ENCODE measurements at regions not wholly inside any gene's neighbourhood (a gene's known extent, or its start where the extent isn't known, plus 50 kb on each side); places are given as distances from the start of the nearest gene placed in this dataset.

GRCh38 chr12:58544281-58544680 is 376.0 kb downstream of the LRIG3 start:
- DNase-seq (ENCODE audit: low read depth), result no peak
- TF ChIP-seq, protein P1, sequence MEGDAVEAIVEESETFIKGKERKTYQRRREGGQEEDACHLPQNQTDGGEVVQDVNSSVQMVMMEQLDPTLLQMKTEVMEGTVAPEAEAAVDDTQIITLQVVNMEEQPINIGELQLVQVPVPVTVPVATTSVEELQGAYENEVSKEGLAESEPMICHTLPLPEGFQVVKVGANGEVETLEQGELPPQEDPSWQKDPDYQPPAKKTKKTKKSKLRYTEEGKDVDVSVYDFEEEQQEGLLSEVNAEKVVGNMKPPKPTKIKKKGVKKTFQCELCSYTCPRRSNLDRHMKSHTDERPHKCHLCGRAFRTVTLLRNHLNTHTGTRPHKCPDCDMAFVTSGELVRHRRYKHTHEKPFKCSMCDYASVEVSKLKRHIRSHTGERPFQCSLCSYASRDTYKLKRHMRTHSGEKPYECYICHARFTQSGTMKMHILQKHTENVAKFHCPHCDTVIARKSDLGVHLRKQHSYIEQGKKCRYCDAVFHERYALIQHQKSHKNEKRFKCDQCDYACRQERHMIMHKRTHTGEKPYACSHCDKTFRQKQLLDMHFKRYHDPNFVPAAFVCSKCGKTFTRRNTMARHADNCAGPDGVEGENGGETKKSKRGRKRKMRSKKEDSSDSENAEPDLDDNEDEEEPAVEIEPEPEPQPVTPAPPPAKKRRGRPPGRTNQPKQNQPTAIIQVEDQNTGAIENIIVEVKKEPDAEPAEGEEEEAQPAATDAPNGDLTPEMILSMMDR (IDR thresholded peaks at IDR 0.05; ENCODE audit: control insufficient read depth, extremely low read depth, insufficient read depth), result no peak
- H3K4me3 ChIP-seq (ENCODE audit: low read depth, low read length), result no peak overlapping the region

- TF ChIP-seq, protein P1 (IDR thresholded peaks at IDR 0.05; ENCODE audit: control insufficient read depth, extremely low read depth, insufficient read depth), result no peak
- no peak for DNase-seq (ENCODE audit: low read depth)
- H3K4me3 ChIP-seq (ENCODE audit: low read depth, low read length), result no peak overlapping the region
Observed at GRCh38 chr12:58547217-58547616, 373.1 kb downstream of the LRIG3 start.

DNA sequence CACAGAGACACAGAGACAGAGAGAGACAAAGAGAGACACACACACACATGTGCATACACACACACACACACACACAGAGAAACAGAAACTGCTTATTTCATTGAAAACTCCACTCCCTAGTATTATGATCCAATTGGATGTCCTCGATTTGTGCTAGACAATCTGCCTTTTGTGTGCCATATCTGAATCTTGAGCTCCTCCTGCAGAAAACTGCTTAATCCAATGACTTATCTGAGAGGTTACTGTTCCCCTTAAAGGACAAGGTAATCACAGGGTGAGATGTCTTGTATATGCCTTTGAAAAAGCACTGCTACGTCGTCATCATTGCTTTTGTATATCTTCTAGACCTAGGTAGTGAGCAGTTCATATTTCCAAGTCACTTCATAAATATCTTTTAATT is 371.5 kb downstream of the LRIG3 start:
- no peak for DNase-seq (ENCODE audit: low read depth)
- TF ChIP-seq, protein P1 (IDR thresholded peaks at IDR 0.05; ENCODE audit: control insufficient read depth, extremely low read depth, insufficient read depth), result no peak
- H3K4me3 ChIP-seq (ENCODE audit: low read depth, low read length), result no peak overlapping the region

DNA sequence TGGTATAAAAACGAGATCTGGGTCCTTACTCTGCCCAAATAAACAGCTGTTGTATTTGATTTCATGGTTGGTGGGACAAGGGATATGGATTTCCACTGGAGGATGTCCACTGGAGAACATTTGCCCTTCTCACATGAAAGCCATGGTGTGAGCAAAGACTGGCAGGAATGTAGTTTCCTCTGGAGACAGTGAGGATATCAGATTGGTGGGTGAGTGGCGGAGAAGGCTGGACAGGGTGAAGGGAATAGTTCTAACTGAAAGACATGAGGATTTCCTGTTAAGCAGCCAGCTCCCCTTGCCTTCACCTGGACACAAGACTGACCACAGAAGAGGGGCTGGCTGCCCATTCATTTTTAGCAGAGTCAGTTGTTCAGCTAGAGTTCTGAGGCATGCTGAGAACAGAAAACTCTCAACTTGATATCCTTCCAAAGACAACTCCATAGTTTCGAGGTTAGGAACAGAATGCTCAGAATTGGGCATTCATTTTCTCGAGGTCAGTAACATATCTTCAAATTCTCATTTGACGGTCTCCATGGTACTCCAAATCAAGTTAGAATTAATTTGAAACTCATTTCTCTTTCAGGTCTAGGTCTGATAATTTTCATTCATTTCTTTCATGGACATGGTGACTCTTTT is 365.7 kb downstream of the LRIG3 start:
- TF ChIP-seq, protein P1 (IDR thresholded peaks at IDR 0.05; ENCODE audit: control insufficient read depth, extremely low read depth, insufficient read depth), result no peak
- no peak overlapping the region for H3K4me3 ChIP-seq (ENCODE audit: low read depth, low read length)
- DNase-seq (ENCODE audit: low read depth), result no peak

GRCh38 chr12:58557171-58557570 is 363.1 kb downstream of the LRIG3 start:
- H3K4me3 ChIP-seq (ENCODE audit: low read depth, low read length), result no peak overlapping the region
- DNase-seq (ENCODE audit: low read depth), result no peak
- TF ChIP-seq, protein P1 (IDR thresholded peaks at IDR 0.05; ENCODE audit: control insufficient read depth, extremely low read depth, insufficient read depth), result no peak

DNA sequence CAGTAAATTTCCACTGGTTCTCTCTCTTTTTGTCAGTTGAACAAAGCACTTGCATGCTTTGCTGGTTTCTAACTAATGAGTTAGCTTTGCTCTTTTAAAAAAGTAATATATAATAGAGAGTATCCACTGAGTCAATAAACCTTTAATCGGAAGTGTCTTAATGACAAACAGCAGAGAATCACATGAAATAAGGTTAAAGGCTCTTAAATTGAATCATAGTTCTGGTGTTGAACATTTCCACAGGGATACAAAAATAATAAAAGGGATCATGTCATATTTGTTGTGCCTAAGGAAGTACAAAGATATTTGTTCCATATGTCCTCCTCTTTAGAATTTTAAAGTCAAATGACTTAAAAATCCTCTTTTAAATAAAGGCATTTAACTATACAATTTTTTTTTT is 362.6 kb downstream of the LRIG3 start:
- TF ChIP-seq, protein P1 (IDR thresholded peaks at IDR 0.05; ENCODE audit: control insufficient read depth, extremely low read depth, insufficient read depth), result no peak
- no peak for DNase-seq (ENCODE audit: low read depth)
- H3K4me3 ChIP-seq (ENCODE audit: low read depth, low read length), result no peak overlapping the region

GRCh38 chr12:58563621-58564020 is 356.7 kb downstream of the LRIG3 start:
- no peak overlapping the region for H3K4me3 ChIP-seq (ENCODE audit: low read depth, low read length)
- DNase-seq (ENCODE audit: low read depth), result no peak
- TF ChIP-seq, protein P1 (IDR thresholded peaks at IDR 0.05; ENCODE audit: control insufficient read depth, extremely low read depth, insufficient read depth), result no peak
